HCT116 (cell line): ENCODE measurements at regions not wholly inside any gene's neighbourhood (a gene's known extent, or its start where the extent isn't known, plus 50 kb on each side); places are given as distances from the start of the nearest gene placed in this dataset.

Experiments
- ATAC-seq: fragments of 200-7000 bp; cut with Tn5 transposase; 2 replicates; pipeline ENCODE4 v1.9.1; 2020; ENCODE audit warnings: mild to moderate bottlenecking, moderate library complexity
- BruUV-seq: library from RNA; stranded (reverse); fragments of 400-500 nt; replicated peaks from 2 replicates; lab custom pipeline; 2021; lab: Mats Ljungman, UMichigan
- CTCF ChIA-PET: fragments of 300-600 bp; sonication (Branson Sonifier 250); formaldehyde crosslinking; loops from one replicate; lab custom pipeline; 2021; ENCODE audit warnings: antibody characterized with exemption; lab: Charles Lee
- POLR2A ChIA-PET: fragments of 300-600, 350-600 bp; sonication (Branson Sonifier 250); formaldehyde crosslinking; loops from one replicate; lab custom pipeline; 2021; ENCODE audit warnings: antibody characterized with exemption; lab: Charles Lee
- RAD21 ChIA-PET, 2 experiments: fragments of 300-600 bp; sonication (Branson Sonifier 250); formaldehyde crosslinking; loops; one replicate each; lab custom pipeline; 2023; ENCODE audit warnings: low total read pairs in 2 of 2; ENCODE audit not compliant: uncharacterized antibody in 2 of 2, unreplicated experiment in 2 of 2, low non-redundant PET in 1 of 2; lab: Charles Lee
- DNase-seq: peaks from one replicate; pipeline ENCODE4 v3.0.0-alpha.2; 2010; ENCODE audit warnings: low read depth, low spot score
- H2AFZ ChIP-seq: fragments of 200-600 bp; shearing (Covaris generic), sonication (generic); 2 replicates; pipeline ENCODE4 v1.6.1; 2017; ENCODE audit warnings: low read depth, mixed run types, mixed read lengths, antibody characterized with exemption, low read length; ENCODE audit not compliant: poor library complexity, severe bottlenecking
- H3K27ac ChIP-seq: 2 replicates; pipeline ENCODE4 v1.5.1; 2012; ENCODE audit warnings: low read depth, low read length
- H3K27me3 ChIP-seq: fragments of 200-600 bp; sonication (generic); 2 replicates; pipeline ENCODE4 v1.6.1; 2016; ENCODE audit warnings: mixed run types, low read length, mixed read lengths; ENCODE audit not compliant: insufficient read depth
- H3K36me3 ChIP-seq, 2 experiments: fragments of 200-500 bp in 1 of 2; fragments of 200-600 bp in 1 of 2; sonication (Bioruptor generic) in 1 of 2; sonication (generic) in 1 of 2; 2 replicates each; pipeline versions ENCODE4 v1.5.1 to v1.6.1; 2014 to 2016; ENCODE audit warnings: low read length in 2 of 2, inconsistent platforms in 1 of 2, mixed read lengths in 1 of 2, mixed run types in 1 of 2; ENCODE audit not compliant: insufficient read depth in 2 of 2, control insufficient read depth in 1 of 2
- H3K4me1 ChIP-seq, 2 experiments: fragments of 200-600 bp in 1 of 2; sonication (generic) in 1 of 2; 2 replicates each; pipeline versions ENCODE4 v1.5.1 to v1.6.1; 2012 to 2017; ENCODE audit warnings: low read length in 2 of 2, inconsistent platforms in 1 of 2, mild to moderate bottlenecking in 1 of 2, mixed read lengths in 1 of 2, mixed run types in 1 of 2, moderate library complexity in 1 of 2; ENCODE audit not compliant: insufficient read depth in 2 of 2, control insufficient read depth in 1 of 2
- H3K4me2 ChIP-seq: fragments of 200-600 bp; sonication (generic); 2 replicates; pipeline ENCODE4 v1.6.1; 2017; ENCODE audit warnings: mixed run types, low read length, mixed read lengths
- H3K4me3 ChIP-seq, 2 experiments: fragments of 200-600 bp in 1 of 2; sonication (generic) in 1 of 2; replicated peaks in 1 of 2; 2 replicates each; pipeline ENCODE4 v1.5.1; 2011 to 2016; ENCODE audit warnings: low read length in 2 of 2, control low read depth in 1 of 2, low read depth in 1 of 2, mild to moderate bottlenecking in 1 of 2, mixed read lengths in 1 of 2, mixed run types in 1 of 2
- H3K79me2 ChIP-seq: fragments of 200-600 bp; sonication (generic); 2 replicates; pipeline ENCODE4 v1.6.1; 2017; ENCODE audit warnings: mild to moderate bottlenecking, mixed run types, low read length, moderate library complexity, mixed read lengths; ENCODE audit not compliant: insufficient read depth
- H3K9ac ChIP-seq: fragments of 200-600 bp; sonication (generic); 2 replicates; pipeline ENCODE4 v1.6.1; 2016; ENCODE audit warnings: low read length, mixed read lengths
- H3K9me2 ChIP-seq: fragments of 200-600 bp; sonication (generic), shearing (Covaris generic); 2 replicates; pipeline ENCODE4 v1.6.1; 2017; ENCODE audit warnings: mixed run types, mild to moderate bottlenecking, moderate library complexity; ENCODE audit not compliant: insufficient read depth
- H3K9me3 ChIP-seq, 2 experiments: fragments of 200-500 bp in 1 of 2; fragments of 200-600 bp in 1 of 2; sonication (Bioruptor generic) in 1 of 2; sonication (generic) in 1 of 2; 2 replicates each; pipeline ENCODE4 v1.6.1; 2014 to 2017; ENCODE audit warnings: low read length in 2 of 2, mixed read lengths in 2 of 2, inconsistent platforms in 1 of 2, low read depth in 1 of 2, mild to moderate bottlenecking in 1 of 2, mixed run types in 1 of 2, moderate library complexity in 1 of 2; ENCODE audit not compliant: control insufficient read depth in 1 of 2, insufficient read depth in 1 of 2
- H4K20me1 ChIP-seq: fragments of 200-600 bp; sonication (generic), shearing (Covaris generic); 2 replicates; pipeline ENCODE4 v1.6.1; 2017; ENCODE audit warnings: mixed run types, mild to moderate bottlenecking, moderate library complexity; ENCODE audit not compliant: insufficient read depth
- CBX3 ChIP-seq: IDR thresholded peaks from 2 replicates; pipeline ENCODE4 v1.6.1; 2012; ENCODE audit warnings: low read depth
- CTCF ChIP-seq, 3 experiments: fragments of 200-600 bp in 1 of 3; sonication (generic) in 1 of 3; IDR thresholded peaks in 2 of 3; conservative IDR thresholded peaks in 1 of 3; 2 replicates each; pipeline ENCODE4 v1.5.1; 2012 to 2017; ENCODE audit warnings: low read depth in 2 of 3, low read length in 2 of 3, antibody characterized with exemption in 1 of 3, borderline replicate concordance in 1 of 3, control low read depth in 1 of 3, mild to moderate bottlenecking in 1 of 3, mixed read lengths in 1 of 3, mixed run types in 1 of 3, moderate library complexity in 1 of 3; ENCODE audit not compliant: insufficient read depth in 1 of 3
- EZH2 ChIP-seq: fragments of 200-600 bp; sonication (generic); IDR thresholded peaks from 2 replicates; pipeline ENCODE4 v1.6.1; 2017; ENCODE audit warnings: antibody characterized with exemption, mixed run types
- EZH2phosphoT487 ChIP-seq: fragments of 200-600 bp; IDR thresholded peaks from 2 replicates; pipeline ENCODE4 v1.6.1; 2018; ENCODE audit warnings: antibody characterized with exemption, borderline replicate concordance
- FOSL1 ChIP-seq: IDR thresholded peaks from 2 replicates; pipeline ENCODE4 v1.6.1; 2012; ENCODE audit warnings: low read depth
- JUND ChIP-seq: IDR thresholded peaks from 2 replicates; pipeline ENCODE4 v1.6.1; 2012
- MAX ChIP-seq: IDR thresholded peaks from 2 replicates; pipeline ENCODE4 v1.6.1; 2012
- POLR2A ChIP-seq: IDR thresholded peaks from 2 replicates; pipeline ENCODE4 v1.7.0; 2011; ENCODE audit warnings: borderline replicate concordance; ENCODE audit not compliant: insufficient read depth, insufficient read length; ENCODE audit errors: extremely low read depth
- SIN3A ChIP-seq: IDR thresholded peaks from 2 replicates; pipeline ENCODE4 v1.6.1; 2012; ENCODE audit warnings: low read depth
- TCF7L2 ChIP-seq: IDR thresholded peaks from 2 replicates; pipeline ENCODE4 v1.7.0; 2011; ENCODE audit warnings: borderline replicate concordance, inconsistent platforms; ENCODE audit not compliant: insufficient read depth, insufficient read length; ENCODE audit errors: extremely low read depth
- intact Hi-C: fragments of 100-400 bp; cut with micrococcal nuclease; formaldehyde crosslinking; loops from 2 replicates; pipeline ENCODE4 v1.10.0; 2022

GRCh38 chr3:13702286-13702685 is 153.4 kb downstream of the FBLN2 start (continued):
- no peak for TF ChIP-seq JUND
- no peak for TF ChIP-seq EZH2phosphoT487

- ChIA-PET POLR2A (no interaction called here), RAD21 (no interaction called here)
- DNase-seq (no peak), ATAC-seq (peak; percentile 51; the same call in 1 of the 2 replicates)
- Histone ChIP-seq H3K4me3 (no peak overlapping the region), H3K9me2 (no peaks in the 10 kb centered on the region), H3K4me1 (no peaks in the 10 kb centered on the region), H3K36me3 (no peaks in the 10 kb centered on the region), H3K79me2 (no peaks in the 10 kb centered on the region), H3K4me2 (no peak overlapping the region)
- intact Hi-C loops, result no loop called here
- no TSS peak for BruUV-seq
- TF ChIP-seq CTCF (IDR thresholded peaks at IDR 0.05 in 2 of 3, conservative IDR thresholded peaks at IDR 0.05 in 1 of 3; ENCODE audit: borderline replicate concordance in 1 of 3, insufficient read depth in 1 of 3, low read depth in 2 of 3, low read length in 2 of 3) (0 out of 6 replicates have a peak, but pooled peaks of 1 of the 3 experiments have one; percentile 4), EZH2 (no peak)
- TF ChIP-seq, all 23 proteins: peak for 1
- CTCF ChIA-PET, result no interaction called here
- no peaks in the 10 kb centered on the region for H4K20me1 ChIP-seq
- no peak overlapping the region for H3K27ac ChIP-seq
- no peak overlapping the region for H2AFZ ChIP-seq
- H3K27me3 ChIP-seq, result peaks cover 16% of the 10 kb centered on the region; the same call in 1 of the 2 replicates
- H3K9ac ChIP-seq, result no peak overlapping the region
- no peaks in the 10 kb centered on the region for H3K9me3 ChIP-seq
Observed at GRCh38 chr3:13700889-13701288, 152.0 kb downstream of the FBLN2 start.

- RAD21 ChIA-PET, result no interaction called here
- CTCF ChIA-PET, result no interaction called here
- H3K27me3 ChIP-seq, result peaks cover 16% of the 10 kb centered on the region; the same call in 1 of the 2 replicates
- ATAC-seq, result no peak
- H3K4me3 ChIP-seq, result no peak overlapping the region
- H3K9me3 ChIP-seq, result no peaks in the 10 kb centered on the region
- intact Hi-C loops, result no loop called here
- no peaks in the 10 kb centered on the region for H4K20me1 ChIP-seq
- H3K9me2 ChIP-seq, result no peaks in the 10 kb centered on the region
- no peaks in the 10 kb centered on the region for H3K36me3 ChIP-seq
- no peak overlapping the region for H3K4me2 ChIP-seq
- BruUV-seq, result no TSS peak
- H3K79me2 ChIP-seq, result no peaks in the 10 kb centered on the region
- POLR2A ChIA-PET, result no interaction called here
- TF ChIP-seq FOSL1, result no peak
- TF ChIP-seq MAX, result no peak
- no peak for TF ChIP-seq POLR2A
- TF ChIP-seq SIN3A, result no peak
- TF ChIP-seq JUND, result no peak
- TF ChIP-seq TCF7L2, result no peak
- TF ChIP-seq CBX3, result no peak
- TF ChIP-seq, all 23 proteins: peak for 0
- Histone ChIP-seq H3K27ac (no peak overlapping the region), H2AFZ (no peak overlapping the region), H3K4me1 (no peaks in the 10 kb centered on the region), H3K9ac (no peak overlapping the region)
- DNase-seq, result no peak
Observed at GRCh38 chr3:13700362-13700761, 151.4 kb downstream of the FBLN2 start.
